ENCODE measurements at regions not wholly inside any gene's neighbourhood (a gene's known extent, or its start where the extent isn't known, plus 50 kb on each side); places are given as distances from the start of the nearest gene placed in this dataset.

DNA sequence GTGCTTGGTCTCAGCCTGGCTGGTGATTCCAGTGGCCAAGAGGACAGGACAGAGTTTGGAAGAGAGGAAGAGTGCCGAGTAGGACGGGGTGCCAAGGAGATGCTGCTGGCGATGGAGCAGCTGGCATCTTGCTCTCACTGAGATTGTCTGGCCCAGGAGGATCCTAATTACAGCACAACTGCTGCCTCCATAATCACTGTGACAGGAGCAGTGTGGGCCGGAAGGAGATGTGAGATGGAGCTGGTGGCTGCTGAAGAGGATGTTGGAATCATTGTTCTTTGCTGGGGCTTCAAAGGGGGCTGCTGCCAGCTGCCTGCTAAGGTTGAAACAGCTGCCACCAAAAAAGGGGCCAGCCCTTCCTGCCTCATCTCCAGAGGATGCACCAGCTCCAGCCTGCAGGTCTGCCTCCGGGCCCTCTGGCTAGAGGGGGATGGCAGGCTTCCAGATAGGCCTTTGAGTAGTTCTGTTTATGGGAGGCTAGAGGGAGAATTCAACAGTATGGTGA, 214.4 kb downstream of the RNF144B start:
- H3K9me3 ChIP-seq: no peaks in the 10 kb centered on the region
- H3K27ac ChIP-seq: no peak overlapping the region
- H3K36me3 ChIP-seq: no peaks in the 10 kb centered on the region
- TF ChIP-seq, protein P1, sequence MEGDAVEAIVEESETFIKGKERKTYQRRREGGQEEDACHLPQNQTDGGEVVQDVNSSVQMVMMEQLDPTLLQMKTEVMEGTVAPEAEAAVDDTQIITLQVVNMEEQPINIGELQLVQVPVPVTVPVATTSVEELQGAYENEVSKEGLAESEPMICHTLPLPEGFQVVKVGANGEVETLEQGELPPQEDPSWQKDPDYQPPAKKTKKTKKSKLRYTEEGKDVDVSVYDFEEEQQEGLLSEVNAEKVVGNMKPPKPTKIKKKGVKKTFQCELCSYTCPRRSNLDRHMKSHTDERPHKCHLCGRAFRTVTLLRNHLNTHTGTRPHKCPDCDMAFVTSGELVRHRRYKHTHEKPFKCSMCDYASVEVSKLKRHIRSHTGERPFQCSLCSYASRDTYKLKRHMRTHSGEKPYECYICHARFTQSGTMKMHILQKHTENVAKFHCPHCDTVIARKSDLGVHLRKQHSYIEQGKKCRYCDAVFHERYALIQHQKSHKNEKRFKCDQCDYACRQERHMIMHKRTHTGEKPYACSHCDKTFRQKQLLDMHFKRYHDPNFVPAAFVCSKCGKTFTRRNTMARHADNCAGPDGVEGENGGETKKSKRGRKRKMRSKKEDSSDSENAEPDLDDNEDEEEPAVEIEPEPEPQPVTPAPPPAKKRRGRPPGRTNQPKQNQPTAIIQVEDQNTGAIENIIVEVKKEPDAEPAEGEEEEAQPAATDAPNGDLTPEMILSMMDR (IDR thresholded peaks at IDR 0.05): no peak
- peaks cover 0 to 7% (median 2%) of the 10 kb centered on the region in 4 donors for H3K4me1 ChIP-seq
- intact Hi-C loops (cut with DNase I; ENCODE audit: low total_unique reads): no loop called here
- H3K27me3 ChIP-seq: no peaks in the 10 kb centered on the region
- DNase-seq: no peak
- H3K4me3 ChIP-seq: no peak overlapping the region

DNA sequence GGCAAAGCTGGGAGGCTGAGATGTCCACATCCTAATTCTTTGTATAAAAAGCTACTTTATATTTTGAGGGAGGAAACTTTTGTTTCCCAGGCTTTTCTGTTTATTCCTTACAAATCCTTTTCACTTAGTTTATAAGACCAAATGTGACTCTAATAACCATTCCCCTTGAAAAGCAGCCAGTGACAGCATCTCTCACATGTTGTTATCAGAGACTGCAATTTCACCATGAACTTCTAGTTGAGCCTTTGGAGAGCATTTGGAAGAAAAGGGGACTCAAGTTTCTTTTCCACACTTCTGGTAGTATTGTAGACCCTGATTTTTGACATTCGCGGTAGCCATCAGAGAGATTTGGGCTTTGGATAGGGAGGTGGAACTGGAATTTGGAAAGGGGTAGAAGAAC, 215.8 kb downstream of the RNF144B start:
- Histone ChIP-seq H3K9me3 (no peaks in the 10 kb centered on the region), H3K27me3 (no peaks in the 10 kb centered on the region), H3K4me3 (no peak overlapping the region), H3K36me3 (no peaks in the 10 kb centered on the region), H3K27ac (no peak overlapping the region), H3K4me1 (peaks cover 0 to 5% (median 1%) of the 10 kb centered on the region in 4 donors)
- DNase-seq: no peak
- TF ChIP-seq, protein P1 (IDR thresholded peaks at IDR 0.05): no peak
- intact Hi-C loops (cut with DNase I; ENCODE audit: low total_unique reads): no loop called here

DNA sequence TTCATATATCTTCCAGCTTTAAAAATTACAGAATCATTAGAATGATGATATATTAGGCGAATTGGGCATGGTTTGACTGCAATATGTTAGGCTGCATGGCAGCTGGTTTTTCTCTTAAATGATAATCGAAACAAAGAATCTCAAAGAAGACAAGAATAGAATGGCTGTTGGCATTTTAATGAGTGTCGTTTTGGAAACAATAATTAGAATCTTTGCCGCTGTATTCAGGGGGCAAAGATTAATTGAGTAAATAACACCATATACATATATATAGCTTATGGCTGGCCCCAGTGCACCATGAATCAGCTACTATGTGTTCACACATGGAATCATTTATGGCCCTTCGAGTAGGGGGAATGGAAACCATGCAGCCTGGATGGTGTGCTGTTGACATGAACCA, 216.2 kb downstream of the RNF144B start:
- Histone ChIP-seq H3K27me3 (no peaks in the 10 kb centered on the region), H3K9me3 (no peaks in the 10 kb centered on the region), H3K4me3 (no peak overlapping the region), H3K4me1 (peaks cover 0 to 5% (median 1%) of the 10 kb centered on the region in 4 donors), H3K27ac (no peak overlapping the region), H3K36me3 (no peaks in the 10 kb centered on the region)
- TF ChIP-seq, protein P1 (IDR thresholded peaks at IDR 0.05): no peak
- intact Hi-C loops (cut with DNase I; ENCODE audit: low total_unique reads): no loop called here
- DNase-seq: no peak

DNA sequence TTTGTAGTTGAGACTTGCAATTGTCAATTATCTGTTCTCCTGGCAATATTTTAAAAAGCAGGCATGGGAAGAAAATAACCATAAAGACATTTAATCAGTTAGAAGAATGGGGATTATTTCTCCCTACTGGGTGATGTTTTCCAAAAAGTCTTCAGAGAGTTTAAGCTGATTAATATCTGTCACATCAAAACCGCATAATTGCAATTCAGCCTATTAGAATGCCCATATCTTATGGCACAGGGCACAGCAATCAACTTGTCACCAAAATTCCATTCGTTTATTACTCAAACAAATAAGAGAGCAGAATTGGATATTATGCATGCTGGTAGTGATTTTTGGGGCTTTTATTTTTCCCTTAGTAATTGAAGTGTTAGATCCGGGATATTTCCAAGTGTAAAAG, 218.7 kb downstream of the RNF144B start:
- Histone ChIP-seq H3K36me3 (no peaks in the 10 kb centered on the region), H3K9me3 (no peaks in the 10 kb centered on the region), H3K27me3 (no peaks in the 10 kb centered on the region), H3K4me1 (peaks cover 0 to 2% (median 0%) of the 10 kb centered on the region in 4 donors), H3K4me3 (no peak overlapping the region), H3K27ac (no peak overlapping the region)
- no peak for DNase-seq
- intact Hi-C loops (cut with DNase I; ENCODE audit: low total_unique reads): no loop called here
- TF ChIP-seq, protein P1 (IDR thresholded peaks at IDR 0.05): no peak

DNA sequence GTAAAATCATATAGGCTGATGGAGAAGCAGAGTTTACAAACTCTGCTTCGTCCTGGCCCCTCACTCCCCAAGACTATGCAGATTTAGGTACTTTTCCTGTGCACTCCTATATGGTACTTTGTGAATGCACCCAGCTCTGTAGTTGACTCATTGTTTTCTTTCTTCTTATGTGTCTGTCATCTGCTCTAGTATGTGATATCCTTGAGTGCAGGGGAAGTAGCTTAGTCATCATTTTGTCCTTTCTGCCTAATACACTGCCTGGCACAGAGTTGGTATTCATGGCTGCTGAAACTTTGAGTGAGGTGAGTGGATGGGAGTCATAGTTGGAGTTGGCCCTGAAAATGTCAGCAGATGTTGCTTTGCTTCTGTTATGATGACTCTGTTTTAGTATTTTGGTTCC, 222.6 kb downstream of the RNF144B start:
- DNase-seq: no peak

More for the DNA sequence above, 222.6 kb downstream of the RNF144B start:
- H3K4me3 ChIP-seq: no peak overlapping the region
- H3K36me3 ChIP-seq: no peaks in the 10 kb centered on the region
- H3K4me1 ChIP-seq: peaks cover 0 to 2% (median 0%) of the 10 kb centered on the region in 4 donors
- no peaks in the 10 kb centered on the region for H3K9me3 ChIP-seq
- H3K27ac ChIP-seq: no peak overlapping the region
- intact Hi-C loops (cut with DNase I; ENCODE audit: low total_unique reads): no loop called here
- H3K27me3 ChIP-seq: no peaks in the 10 kb centered on the region
- TF ChIP-seq, protein P1 (IDR thresholded peaks at IDR 0.05): no peak

All from tibial artery (tissue), 4 donors.